A673 (cell line): ENCODE measurements at regions not wholly inside any gene's neighbourhood (a gene's known extent, or its start where the extent isn't known, plus 50 kb on each side); places are given as distances from the start of the nearest gene placed in this dataset.

Experiments
- BruUV-seq: library from RNA; stranded (reverse); fragments of 400-500 nt; replicated peaks from 2 replicates; lab custom pipeline; 2021; lab: Mats Ljungman, UMichigan
- CTCF ChIA-PET: fragments of 300-600 bp; sonication (Branson Sonifier 250); formaldehyde crosslinking; loops from one replicate; lab custom pipeline; 2022; ENCODE audit warnings: antibody characterized with exemption; lab: Charles Lee
- POLR2A ChIA-PET: fragments of 300-600 bp; sonication (Branson Sonifier 250); formaldehyde crosslinking; loops from one replicate; lab custom pipeline; 2022; ENCODE audit warnings: antibody characterized with exemption; ENCODE audit not compliant: low non-redundant PET; lab: Charles Lee
- DNase-seq: peaks from one replicate; pipeline ENCODE4 v3.0.0-alpha.2; 2015; ENCODE audit warnings: low spot score
- H3K27ac ChIP-seq: fragments of 200-600 bp; sonication (generic); 2 replicates; pipeline ENCODE4 v1.5.1; 2016; ENCODE audit warnings: mixed run types, low read depth, mild to moderate bottlenecking, mixed read lengths, antibody characterized with exemption, low read length; ENCODE audit not compliant: poor library complexity, severe bottlenecking
- H3K27me3 ChIP-seq: fragments of 200-600 bp; sonication (generic); replicated peaks from 2 replicates; pipeline ENCODE4 v1.6.1; 2017; ENCODE audit warnings: mixed run types, low read depth, mild to moderate bottlenecking, mixed read lengths, antibody characterized with exemption, low read length; ENCODE audit not compliant: insufficient read depth, poor library complexity
- H3K36me3 ChIP-seq: fragments of 200-600 bp; sonication (generic); 2 replicates; pipeline ENCODE4 v1.6.1; 2016; ENCODE audit warnings: mixed run types, mild to moderate bottlenecking, mixed read lengths, antibody characterized with exemption, low read length; ENCODE audit not compliant: insufficient read depth, poor library complexity, severe bottlenecking
- H3K4me1 ChIP-seq: fragments of 200-600 bp; sonication (generic); 2 replicates; pipeline ENCODE4 v1.6.1; 2017; ENCODE audit warnings: mixed run types, mild to moderate bottlenecking, mixed read lengths, antibody characterized with exemption, low read length; ENCODE audit not compliant: insufficient read depth, poor library complexity, severe bottlenecking
- H3K4me3 ChIP-seq: fragments of 200-600 bp; sonication (generic); 2 replicates; pipeline ENCODE4 v1.5.1; 2016; ENCODE audit warnings: low read depth, mixed run types, mild to moderate bottlenecking, mixed read lengths, low read length; ENCODE audit not compliant: poor library complexity, severe bottlenecking
- H3K9me3 ChIP-seq: fragments of 200-600 bp; sonication (generic); 2 replicates; pipeline ENCODE4 v1.6.1; 2016; ENCODE audit warnings: mixed run types, low read depth, mild to moderate bottlenecking, mixed read lengths, antibody characterized with exemption, low read length; ENCODE audit not compliant: poor library complexity, severe bottlenecking
- CTCF ChIP-seq: fragments of 300-800, 200-600 bp; sonication (generic); conservative IDR thresholded peaks from 2 replicates; pipeline ENCODE4 v1.5.1; 2017; ENCODE audit warnings: low read depth, mild to moderate bottlenecking, antibody characterized with exemption, low read length, moderate library complexity, mixed read lengths
- EZH2 ChIP-seq: fragments of 200-600 bp; sonication (generic); IDR thresholded peaks from 2 replicates; pipeline ENCODE4 v1.6.1; 2017; ENCODE audit warnings: borderline replicate concordance, low read depth, mild to moderate bottlenecking, mixed read lengths, antibody characterized with exemption, low read length; ENCODE audit not compliant: poor library complexity, severe bottlenecking
- intact Hi-C: fragments of 100-400 bp; cut with micrococcal nuclease; formaldehyde crosslinking; loops from one replicate; pipeline ENCODE4 v1.10.0; 2022; ENCODE audit not compliant: unreplicated experiment

DNA sequence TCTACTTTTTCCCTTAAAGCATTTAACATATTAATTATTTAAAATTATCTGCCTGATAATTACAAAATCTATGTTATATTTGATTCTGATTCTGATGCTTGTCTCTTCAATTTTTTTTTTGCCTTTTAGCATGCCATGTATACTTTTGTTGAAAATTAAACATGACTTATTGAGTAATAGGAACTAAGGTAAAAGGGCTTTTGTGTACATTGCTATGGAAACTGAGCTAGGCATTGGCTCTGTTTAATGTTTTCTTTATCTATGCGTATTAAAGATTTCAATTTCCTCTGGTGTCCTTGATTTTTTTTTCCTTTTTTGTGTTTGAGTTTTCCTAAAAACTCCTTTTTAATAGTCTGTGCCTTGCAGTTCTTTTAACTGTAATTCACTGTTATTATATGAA is 805.2 kb downstream of the DHX35 start:
- no peaks in the 10 kb centered on the region for H3K4me1 ChIP-seq
- ChIA-PET POLR2A (no interaction called here), CTCF (no interaction called here)
- no peaks in the 10 kb centered on the region for H3K36me3 ChIP-seq
- intact Hi-C loops = no loop called here
- no peak for DNase-seq
- BruUV-seq = no TSS peak
- peaks cover 7% of the 10 kb centered on the region for H3K9me3 ChIP-seq
- H3K27me3 ChIP-seq = no peaks in the 10 kb centered on the region
- no peak overlapping the region for H3K4me3 ChIP-seq
- TF ChIP-seq CTCF (no peak), EZH2 (no peak)
- H3K27ac ChIP-seq = no peak overlapping the region

DNA sequence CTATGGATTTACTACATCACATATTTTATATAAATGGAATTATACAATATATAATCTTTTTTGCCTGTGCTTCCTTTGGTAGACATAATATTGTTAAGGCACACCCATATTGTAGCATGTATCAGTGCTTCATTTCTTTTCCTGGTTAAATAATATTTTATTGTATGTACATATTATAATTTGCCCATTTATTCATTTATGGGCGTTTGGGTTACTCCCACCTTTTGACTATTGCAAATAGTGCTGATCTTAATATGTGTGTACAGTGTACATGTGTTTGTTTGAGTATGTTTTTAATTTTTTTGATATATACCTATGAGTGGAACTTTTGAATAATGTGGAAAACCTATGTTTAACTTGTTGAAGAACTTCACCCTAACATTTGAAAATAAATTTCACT is 804.2 kb downstream of the DHX35 start:
- Histone ChIP-seq H3K4me1 (no peaks in the 10 kb centered on the region), H3K4me3 (no peak overlapping the region), H3K9me3 (peaks cover 7% of the 10 kb centered on the region), H3K36me3 (no peaks in the 10 kb centered on the region), H3K27ac (no peak overlapping the region), H3K27me3 (no peaks in the 10 kb centered on the region)
- TF ChIP-seq EZH2 (no peak), CTCF (no peak)
- no TSS peak for BruUV-seq
- intact Hi-C loops = no loop called here
- POLR2A ChIA-PET = no interaction called here
- no peak for DNase-seq
- CTCF ChIA-PET = no interaction called here

- ChIA-PET POLR2A (no interaction called here), CTCF (no interaction called here)
- Histone ChIP-seq H3K36me3 (no peaks in the 10 kb centered on the region), H3K4me3 (no peak overlapping the region), H3K27ac (no peak overlapping the region), H3K27me3 (no peaks in the 10 kb centered on the region), H3K4me1 (no peaks in the 10 kb centered on the region), H3K9me3 (no peaks in the 10 kb centered on the region)
- TF ChIP-seq EZH2 (no peak), CTCF (no peak)
- BruUV-seq = no TSS peak
- intact Hi-C loops = no loop called here
- DNase-seq = no peak
These were observed 800.6 kb downstream of the DHX35 start for GRCh38 chr20:39762716-39763115.
